Lower lobe of right lung (tissue), 2 donors: ENCODE measurements at regions not wholly inside any gene's neighbourhood (a gene's known extent, or its start where the extent isn't known, plus 50 kb on each side); places are given as distances from the start of the nearest gene placed in this dataset.

ENCODE experiments used
- ATAC-seq, 2 donors: fragments of 200-7000 bp; cut with Tn5 transposase; one replicate each; pipeline ENCODE4 v1.9.1; 2020 to 2022; ENCODE audit warnings: mild to moderate bottlenecking in 2 of 2, moderate library complexity in 2 of 2
- DNase-seq: peaks from one replicate; pipeline ENCODE4 v3.0.0-alpha.2; 2020
- H3K27ac ChIP-seq: fragments of 200-600 bp; one replicate; pipeline ENCODE4 v1.8.0; 2022
- H3K27me3 ChIP-seq: fragments of 200-600 bp; one replicate; pipeline ENCODE4 v1.8.0; 2022; ENCODE audit warnings: low read depth
- H3K36me3 ChIP-seq: fragments of 200-600 bp; one replicate; pipeline ENCODE4 v1.8.0; 2022; ENCODE audit warnings: mild to moderate bottlenecking
- H3K4me1 ChIP-seq: fragments of 200-600 bp; one replicate; pipeline ENCODE4 v1.8.0; 2022
- H3K4me3 ChIP-seq: fragments of 200-600 bp; one replicate; pipeline ENCODE4 v1.8.0; 2022; ENCODE audit warnings: mild to moderate bottlenecking
- H3K9me3 ChIP-seq: fragments of 200-600 bp; one replicate; pipeline ENCODE4 v1.8.0; 2022
- CTCF ChIP-seq: fragments of 200-600 bp; IDR thresholded peaks from one replicate; pipeline ENCODE4 v1.8.0; 2022; ENCODE audit warnings: antibody characterized with exemption, mild to moderate bottlenecking
- intact Hi-C: fragments of 100-400 bp; cut with DNase I; formaldehyde crosslinking; loops from one replicate; pipeline ENCODE4 v1.11.0; 2022
- donor health status: DM: no; HTN: yes; CAD: no; lungs with severe emphysema.

GRCh38 chr13:50549221-50549942, 294.1 kb downstream of the DLEU7 start:
- Histone ChIP-seq H3K27me3 (no peaks in the 10 kb centered on the region), H3K4me3 (no peak overlapping the region), H3K9me3 (no peaks in the 10 kb centered on the region), H3K36me3 (no peaks in the 10 kb centered on the region), H3K4me1 (no peaks in the 10 kb centered on the region), H3K27ac (no peak overlapping the region)
- ATAC-seq (no peak), DNase-seq (no peak)
- TF ChIP-seq CTCF, result no peak
- intact Hi-C loops, result no loop called here

GRCh38 chr13:50550151-50550550, 293.3 kb downstream of the DLEU7 start:
- Histone ChIP-seq H3K4me1 (no peaks in the 10 kb centered on the region), H3K4me3 (no peak overlapping the region), H3K27ac (no peak overlapping the region), H3K9me3 (no peaks in the 10 kb centered on the region), H3K27me3 (no peaks in the 10 kb centered on the region), H3K36me3 (no peaks in the 10 kb centered on the region)
- DNase-seq, result no peak
- intact Hi-C loops, result no loop called here
- ATAC-seq, result no peak
- no peak for TF ChIP-seq CTCF

GRCh38 chr13:50552424-50552966, 291.0 kb downstream of the DLEU7 start:
- no peaks in the 10 kb centered on the region for H3K9me3 ChIP-seq
- intact Hi-C loops, result no loop called here
- H3K27me3 ChIP-seq, result no peaks in the 10 kb centered on the region
- ATAC-seq (no peak), DNase-seq (no peak)
- no peaks in the 10 kb centered on the region for H3K36me3 ChIP-seq
- no peaks in the 10 kb centered on the region for H3K4me1 ChIP-seq
- H3K4me3 ChIP-seq, result no peak overlapping the region
- no peak overlapping the region for H3K27ac ChIP-seq
- no peak for TF ChIP-seq CTCF

- H3K9me3 ChIP-seq, result peaks cover 4% of the 10 kb centered on the region
These were observed 281.8 kb downstream of the DLEU7 start for GRCh38 chr13:50561739-50562138.

GRCh38 chr13:50566646-50567045, 276.8 kb downstream of the DLEU7 start:
- Histone ChIP-seq H3K9me3 (peaks cover 8% of the 10 kb centered on the region), H3K27me3 (no peaks in the 10 kb centered on the region), H3K4me3 (no peak overlapping the region), H3K4me1 (no peaks in the 10 kb centered on the region), H3K36me3 (no peaks in the 10 kb centered on the region), H3K27ac (no peak overlapping the region)
- intact Hi-C loops, result no loop called here
- ATAC-seq, result no peak
- no peak for TF ChIP-seq CTCF
- DNase-seq, result no peak

More at GRCh38 chr13:50561739-50562138, 281.8 kb downstream of the DLEU7 start:
- DNase-seq (no peak), ATAC-seq (no peak)
- Histone ChIP-seq H3K4me3 (no peak overlapping the region), H3K27ac (no peak overlapping the region), H3K4me1 (no peaks in the 10 kb centered on the region), H3K27me3 (no peaks in the 10 kb centered on the region), H3K36me3 (no peaks in the 10 kb centered on the region)
- no peak for TF ChIP-seq CTCF
- intact Hi-C loops, result no loop called here
